ENCODE measurements at regions not wholly inside any gene's neighbourhood (a gene's known extent, or its start where the extent isn't known, plus 50 kb on each side); places are given as distances from the start of the nearest gene placed in this dataset.

- no peaks in the 10 kb centered on the region for H3K9me3 Mint-ChIP-seq (ENCODE audit: unreplicated experiment)
- ChIA-PET CTCF (interaction anchor here (0.6 to 1.2 kb wide), 3 partner anchors 19 to 366 kb away, joined by 3 to 4 read pairs (median 3); no protein-coding TSS in a partner anchor), POLR2A (no interaction called here)
- no peak for DNase-seq (ENCODE audit: unreplicated experiment)
- intact Hi-C loops (cut with micrococcal nuclease): no loop called here
- no peak overlapping the region for H3K4me3 Mint-ChIP-seq (ENCODE audit: unreplicated experiment)
- no peaks in the 10 kb centered on the region for H3K27me3 Mint-ChIP-seq (ENCODE audit: insufficient read depth, unreplicated experiment)
- no peaks in the 10 kb centered on the region for H3K36me3 Mint-ChIP-seq (ENCODE audit: insufficient read depth, unreplicated experiment)
- no peak overlapping the region for H3K27ac Mint-ChIP-seq (ENCODE audit: low read depth, unreplicated experiment)
- no peaks in the 10 kb centered on the region for H3K4me1 Mint-ChIP-seq (ENCODE audit: insufficient read depth, unreplicated experiment)
- TF ChIP-seq, protein P1, sequence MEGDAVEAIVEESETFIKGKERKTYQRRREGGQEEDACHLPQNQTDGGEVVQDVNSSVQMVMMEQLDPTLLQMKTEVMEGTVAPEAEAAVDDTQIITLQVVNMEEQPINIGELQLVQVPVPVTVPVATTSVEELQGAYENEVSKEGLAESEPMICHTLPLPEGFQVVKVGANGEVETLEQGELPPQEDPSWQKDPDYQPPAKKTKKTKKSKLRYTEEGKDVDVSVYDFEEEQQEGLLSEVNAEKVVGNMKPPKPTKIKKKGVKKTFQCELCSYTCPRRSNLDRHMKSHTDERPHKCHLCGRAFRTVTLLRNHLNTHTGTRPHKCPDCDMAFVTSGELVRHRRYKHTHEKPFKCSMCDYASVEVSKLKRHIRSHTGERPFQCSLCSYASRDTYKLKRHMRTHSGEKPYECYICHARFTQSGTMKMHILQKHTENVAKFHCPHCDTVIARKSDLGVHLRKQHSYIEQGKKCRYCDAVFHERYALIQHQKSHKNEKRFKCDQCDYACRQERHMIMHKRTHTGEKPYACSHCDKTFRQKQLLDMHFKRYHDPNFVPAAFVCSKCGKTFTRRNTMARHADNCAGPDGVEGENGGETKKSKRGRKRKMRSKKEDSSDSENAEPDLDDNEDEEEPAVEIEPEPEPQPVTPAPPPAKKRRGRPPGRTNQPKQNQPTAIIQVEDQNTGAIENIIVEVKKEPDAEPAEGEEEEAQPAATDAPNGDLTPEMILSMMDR (IDR thresholded peaks at IDR 0.05; ENCODE audit: unreplicated experiment): no peak
- no TSS peak for BruUV-seq (replicated peaks)
Observed at GRCh38 chr3:73120710-73121109, 59.3 kb downstream of the EBLN2 start.

- TF ChIP-seq, protein P1 (IDR thresholded peaks at IDR 0.05; ENCODE audit: unreplicated experiment): no peak
- DNase-seq (ENCODE audit: unreplicated experiment): no peak
- no peak overlapping the region for H3K27ac Mint-ChIP-seq (ENCODE audit: low read depth, unreplicated experiment)
- no peaks in the 10 kb centered on the region for H3K9me3 Mint-ChIP-seq (ENCODE audit: unreplicated experiment)
- BruUV-seq (replicated peaks): no TSS peak
- intact Hi-C loops (cut with micrococcal nuclease): no loop called here
- H3K27me3 Mint-ChIP-seq (ENCODE audit: insufficient read depth, unreplicated experiment): peaks cover 5% of the 10 kb centered on the region
- H3K36me3 Mint-ChIP-seq (ENCODE audit: insufficient read depth, unreplicated experiment): no peaks in the 10 kb centered on the region
- H3K4me3 Mint-ChIP-seq (ENCODE audit: unreplicated experiment): no peak overlapping the region
- ChIA-PET CTCF (interaction anchor here (0.6 to 1.2 kb wide), 4 partner anchors 20 to 1075 kb away, joined by 3 to 5 read pairs (median 4); no protein-coding TSS in a partner anchor), POLR2A (no interaction called here)
- no peaks in the 10 kb centered on the region for H3K4me1 Mint-ChIP-seq (ENCODE audit: insufficient read depth, unreplicated experiment)
Observed at GRCh38 chr3:73121669-73122331, 60.3 kb downstream of the EBLN2 start.

DNA sequence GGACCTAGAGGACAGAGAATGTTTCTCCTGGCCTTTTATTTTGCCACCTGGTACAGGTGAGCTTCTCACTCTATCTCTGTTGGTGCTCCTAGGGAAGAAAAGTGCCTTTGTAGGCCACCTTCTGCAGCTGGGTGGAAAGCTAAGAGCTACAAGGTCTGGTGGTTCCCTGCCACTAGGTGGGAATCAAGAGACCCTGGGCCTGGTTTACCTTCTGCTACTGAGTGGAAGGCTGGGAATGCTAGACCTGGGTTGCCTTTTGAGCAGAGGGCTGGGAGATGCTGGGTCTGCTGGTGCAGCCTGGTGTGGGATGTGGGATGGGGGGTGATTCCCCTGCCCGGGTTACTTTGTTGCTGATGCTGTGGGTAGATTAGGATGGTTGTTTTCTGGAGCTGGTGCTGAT is 72.6 kb downstream of the EBLN2 start:
- peaks cover 58% of the 10 kb centered on the region for H3K27me3 Mint-ChIP-seq (ENCODE audit: insufficient read depth, unreplicated experiment)
- POLR2A ChIA-PET: no interaction called here
- no peak overlapping the region for H3K27ac Mint-ChIP-seq (ENCODE audit: low read depth, unreplicated experiment)
- H3K9me3 Mint-ChIP-seq (ENCODE audit: unreplicated experiment): no peaks in the 10 kb centered on the region
- TF ChIP-seq, protein P1 (IDR thresholded peaks at IDR 0.05; ENCODE audit: unreplicated experiment): no peak
- H3K4me3 Mint-ChIP-seq (ENCODE audit: unreplicated experiment): no peak overlapping the region
- CTCF ChIA-PET: no interaction called here
- BruUV-seq (replicated peaks): no TSS peak
- intact Hi-C loops (cut with micrococcal nuclease): no loop called here
- no peaks in the 10 kb centered on the region for H3K4me1 Mint-ChIP-seq (ENCODE audit: insufficient read depth, unreplicated experiment)
- H3K36me3 Mint-ChIP-seq (ENCODE audit: insufficient read depth, unreplicated experiment): no peaks in the 10 kb centered on the region
- DNase-seq (ENCODE audit: unreplicated experiment): no peak

- no TSS peak for BruUV-seq (replicated peaks)
- intact Hi-C loops (cut with micrococcal nuclease): no loop called here
- ChIA-PET POLR2A (no interaction called here), CTCF (no interaction called here)
- Mint-ChIP-seq H3K4me1 (ENCODE audit: insufficient read depth, unreplicated experiment) (no peaks in the 10 kb centered on the region), H3K36me3 (ENCODE audit: insufficient read depth, unreplicated experiment) (no peaks in the 10 kb centered on the region), H3K4me3 (ENCODE audit: unreplicated experiment) (no peak overlapping the region), H3K27ac (ENCODE audit: low read depth, unreplicated experiment) (no peak overlapping the region), H3K27me3 (ENCODE audit: insufficient read depth, unreplicated experiment) (peaks cover 29% of the 10 kb centered on the region), H3K9me3 (ENCODE audit: unreplicated experiment) (no peaks in the 10 kb centered on the region)
- DNase-seq (ENCODE audit: unreplicated experiment): no peak
- TF ChIP-seq, protein P1 (IDR thresholded peaks at IDR 0.05; ENCODE audit: unreplicated experiment): no peak
Observed at GRCh38 chr3:73136941-73137340, 75.5 kb downstream of the EBLN2 start.
